Loucy (cell line): ENCODE measurements at regions not wholly inside any gene's neighbourhood (a gene's known extent, or its start where the extent isn't known, plus 50 kb on each side); places are given as distances from the start of the nearest gene placed in this dataset.

Experiments
- EZH2phosphoT487 ChIP-seq: fragments of 200-600 bp; IDR thresholded peaks from 2 replicates; pipeline ENCODE4 v1.6.1; 2018; ENCODE audit warnings: antibody characterized with exemption, mild to moderate bottlenecking, moderate library complexity, borderline replicate concordance
- TF ChIP-seq, protein P1 (sequence below): fragments of 200-600 bp; sonication (generic); conservative IDR thresholded peaks from 2 replicates; pipeline ENCODE4 v1.5.1; 2014; ENCODE audit warnings: mild to moderate bottlenecking, antibody characterized with exemption, low read length

DNA sequence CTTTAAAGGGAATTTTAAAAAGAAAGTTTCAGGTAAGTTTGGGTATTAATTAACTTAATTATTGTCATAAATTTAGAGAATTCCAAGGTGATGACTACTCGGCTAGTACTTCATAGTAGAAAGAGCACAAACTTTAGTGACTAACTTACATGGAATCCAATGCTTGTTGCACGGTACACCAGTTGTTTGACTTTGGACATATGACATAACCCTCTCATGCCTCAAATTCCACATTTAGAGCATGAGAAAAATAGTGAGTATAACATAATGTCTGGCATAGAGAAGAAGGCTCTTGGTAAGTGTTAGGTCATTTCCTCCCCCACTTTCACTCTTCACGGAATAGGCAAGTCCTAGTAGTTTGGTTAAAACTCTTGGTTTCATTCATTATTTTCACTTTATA is 1249.4 kb upstream of the SLC10A2 start:
- TF ChIP-seq, protein P1, sequence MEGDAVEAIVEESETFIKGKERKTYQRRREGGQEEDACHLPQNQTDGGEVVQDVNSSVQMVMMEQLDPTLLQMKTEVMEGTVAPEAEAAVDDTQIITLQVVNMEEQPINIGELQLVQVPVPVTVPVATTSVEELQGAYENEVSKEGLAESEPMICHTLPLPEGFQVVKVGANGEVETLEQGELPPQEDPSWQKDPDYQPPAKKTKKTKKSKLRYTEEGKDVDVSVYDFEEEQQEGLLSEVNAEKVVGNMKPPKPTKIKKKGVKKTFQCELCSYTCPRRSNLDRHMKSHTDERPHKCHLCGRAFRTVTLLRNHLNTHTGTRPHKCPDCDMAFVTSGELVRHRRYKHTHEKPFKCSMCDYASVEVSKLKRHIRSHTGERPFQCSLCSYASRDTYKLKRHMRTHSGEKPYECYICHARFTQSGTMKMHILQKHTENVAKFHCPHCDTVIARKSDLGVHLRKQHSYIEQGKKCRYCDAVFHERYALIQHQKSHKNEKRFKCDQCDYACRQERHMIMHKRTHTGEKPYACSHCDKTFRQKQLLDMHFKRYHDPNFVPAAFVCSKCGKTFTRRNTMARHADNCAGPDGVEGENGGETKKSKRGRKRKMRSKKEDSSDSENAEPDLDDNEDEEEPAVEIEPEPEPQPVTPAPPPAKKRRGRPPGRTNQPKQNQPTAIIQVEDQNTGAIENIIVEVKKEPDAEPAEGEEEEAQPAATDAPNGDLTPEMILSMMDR, result no peak
- no peak for TF ChIP-seq EZH2phosphoT487
